ENCODE measurements at regions not wholly inside any gene's neighbourhood (a gene's known extent, or its start where the extent isn't known, plus 50 kb on each side); places are given as distances from the start of the nearest gene placed in this dataset.

GRCh38 chr4:157582141-157582540 lies 361.6 kb downstream of the GRIA2 start:
- no peak overlapping the region for H3K4me3 ChIP-seq (replicated peaks; ENCODE audit: low read depth, low read length)
- TF ChIP-seq CTCF (IDR thresholded peaks at IDR 0.05; ENCODE audit: low read depth, low read length, missing control alignments): no peak
- DNase-seq (ENCODE audit: extremely low read depth, low read depth): no peak

- TF ChIP-seq CTCF (IDR thresholded peaks at IDR 0.05; ENCODE audit: low read depth, low read length, missing control alignments): no peak
- no peak for DNase-seq (ENCODE audit: extremely low read depth, low read depth)
- no peak overlapping the region for H3K4me3 ChIP-seq (replicated peaks; ENCODE audit: low read depth, low read length)
Observed at GRCh38 chr4:157576671-157577217, 356.2 kb downstream of the GRIA2 start.

DNA sequence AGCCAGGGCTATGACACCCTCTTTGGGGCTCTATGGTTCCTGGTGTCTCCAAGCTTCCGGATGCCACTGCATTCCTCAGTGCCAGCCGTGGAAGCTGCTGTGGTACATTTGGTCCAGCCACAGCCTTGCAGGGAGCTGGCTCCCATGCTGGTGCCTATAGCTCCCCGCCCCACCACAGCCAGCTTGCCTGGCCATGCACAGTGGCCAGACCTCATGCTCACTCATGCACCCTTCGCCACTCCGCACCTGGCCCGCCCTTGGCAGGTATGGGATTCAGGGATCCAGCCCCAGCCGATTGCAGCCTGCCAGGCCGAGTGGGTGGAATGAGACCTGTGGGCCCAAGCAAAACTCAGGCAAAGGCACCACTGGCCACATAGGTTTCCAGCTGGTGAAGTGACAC lies 354.8 kb downstream of the GRIA2 start:
- no peak for DNase-seq (ENCODE audit: extremely low read depth, low read depth)
- no peak overlapping the region for H3K4me3 ChIP-seq (replicated peaks; ENCODE audit: low read depth, low read length)
- no peak for TF ChIP-seq CTCF (IDR thresholded peaks at IDR 0.05; ENCODE audit: low read depth, low read length, missing control alignments)

GRCh38 chr4:157574606-157575005 lies 354.1 kb downstream of the GRIA2 start:
- no peak for TF ChIP-seq CTCF (IDR thresholded peaks at IDR 0.05; ENCODE audit: low read depth, low read length, missing control alignments)
- no peak for DNase-seq (ENCODE audit: extremely low read depth, low read depth)
- H3K4me3 ChIP-seq (replicated peaks; ENCODE audit: low read depth, low read length): no peak overlapping the region

DNA sequence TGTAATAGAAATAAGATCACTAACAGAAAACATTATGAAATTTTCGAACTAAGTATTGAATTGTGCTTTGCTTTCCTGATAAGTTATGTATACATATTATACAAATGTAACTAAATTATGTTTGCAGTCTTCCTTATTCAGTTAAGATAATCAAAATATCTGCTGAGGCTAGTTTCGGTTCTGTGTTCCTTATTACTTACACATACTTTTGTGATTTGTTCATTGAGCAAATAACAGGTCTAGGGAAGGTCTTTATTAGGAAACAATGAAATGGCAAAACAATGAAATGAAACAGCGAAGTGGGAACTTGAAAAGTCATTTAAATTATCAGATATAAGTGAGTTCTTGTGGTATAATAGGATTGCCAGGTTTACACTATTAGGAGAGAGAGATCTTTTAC lies 352.4 kb downstream of the GRIA2 start:
- no peak for TF ChIP-seq CTCF (IDR thresholded peaks at IDR 0.05; ENCODE audit: low read depth, low read length, missing control alignments)
- no peak overlapping the region for H3K4me3 ChIP-seq (replicated peaks; ENCODE audit: low read depth, low read length)
- no peak for DNase-seq (ENCODE audit: extremely low read depth, low read depth)

GRCh38 chr4:157572284-157572683 lies 351.8 kb downstream of the GRIA2 start:
- TF ChIP-seq CTCF (IDR thresholded peaks at IDR 0.05; ENCODE audit: low read depth, low read length, missing control alignments): no peak
- no peak for DNase-seq (ENCODE audit: extremely low read depth, low read depth)
- H3K4me3 ChIP-seq (replicated peaks; ENCODE audit: low read depth, low read length): no peak overlapping the region

GRCh38 chr4:157564771-157565170 lies 344.2 kb downstream of the GRIA2 start:
- DNase-seq (ENCODE audit: extremely low read depth, low read depth): no peak

More at GRCh38 chr4:157564771-157565170, 344.2 kb downstream of the GRIA2 start:
- H3K4me3 ChIP-seq (replicated peaks; ENCODE audit: low read depth, low read length): no peak overlapping the region
- TF ChIP-seq CTCF (IDR thresholded peaks at IDR 0.05; ENCODE audit: low read depth, low read length, missing control alignments): no peak

Measured in HFF-Myc (cell line).